ENCODE measurements at regions not wholly inside any gene's neighbourhood (a gene's known extent, or its start where the extent isn't known, plus 50 kb on each side); places are given as distances from the start of the nearest gene placed in this dataset.

- Histone ChIP-seq H3K36me3 (no peaks in the 10 kb centered on the region), H3K27me3 (no peaks in the 10 kb centered on the region), H3K9me3 (no peaks in the 10 kb centered on the region), H3K27ac (no peak overlapping the region), H3K4me1 (no peaks in the 10 kb centered on the region), H3K4me3 (no peak overlapping the region)
- TF ChIP-seq, protein P1, sequence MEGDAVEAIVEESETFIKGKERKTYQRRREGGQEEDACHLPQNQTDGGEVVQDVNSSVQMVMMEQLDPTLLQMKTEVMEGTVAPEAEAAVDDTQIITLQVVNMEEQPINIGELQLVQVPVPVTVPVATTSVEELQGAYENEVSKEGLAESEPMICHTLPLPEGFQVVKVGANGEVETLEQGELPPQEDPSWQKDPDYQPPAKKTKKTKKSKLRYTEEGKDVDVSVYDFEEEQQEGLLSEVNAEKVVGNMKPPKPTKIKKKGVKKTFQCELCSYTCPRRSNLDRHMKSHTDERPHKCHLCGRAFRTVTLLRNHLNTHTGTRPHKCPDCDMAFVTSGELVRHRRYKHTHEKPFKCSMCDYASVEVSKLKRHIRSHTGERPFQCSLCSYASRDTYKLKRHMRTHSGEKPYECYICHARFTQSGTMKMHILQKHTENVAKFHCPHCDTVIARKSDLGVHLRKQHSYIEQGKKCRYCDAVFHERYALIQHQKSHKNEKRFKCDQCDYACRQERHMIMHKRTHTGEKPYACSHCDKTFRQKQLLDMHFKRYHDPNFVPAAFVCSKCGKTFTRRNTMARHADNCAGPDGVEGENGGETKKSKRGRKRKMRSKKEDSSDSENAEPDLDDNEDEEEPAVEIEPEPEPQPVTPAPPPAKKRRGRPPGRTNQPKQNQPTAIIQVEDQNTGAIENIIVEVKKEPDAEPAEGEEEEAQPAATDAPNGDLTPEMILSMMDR (IDR thresholded peaks at IDR 0.05), result no peak
- intact Hi-C loops (cut with DNase I), result no loop called here
- no peak for DNase-seq (ENCODE audit: low spot score in 2 of 2)
Measured at GRCh38 chr2:5974477-5974876, 282.3 kb downstream of the SOX11 start.

DNA sequence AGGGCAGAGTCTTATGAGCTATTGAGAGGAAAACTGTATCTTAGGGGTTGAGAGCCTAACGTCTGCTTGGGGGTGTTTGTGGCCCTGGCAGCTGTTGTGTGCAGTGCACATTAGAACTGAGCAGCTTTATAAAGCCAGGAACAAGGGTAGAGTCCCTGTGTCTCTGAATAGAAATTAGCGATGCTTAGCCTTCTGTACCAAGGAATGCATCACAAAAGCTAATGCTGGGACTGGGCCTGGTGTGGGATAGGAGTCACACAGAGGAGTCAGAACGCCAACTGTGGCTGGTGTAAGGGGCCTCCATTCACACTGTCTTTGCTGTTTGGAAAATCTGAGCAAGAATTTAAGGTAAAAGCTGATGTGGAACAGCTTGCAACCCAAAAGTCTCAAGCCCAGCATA, 283.2 kb downstream of the SOX11 start:
- no peaks in the 10 kb centered on the region for H3K4me1 ChIP-seq
- no peak overlapping the region for H3K27ac ChIP-seq
- no peak for DNase-seq (ENCODE audit: low spot score in 2 of 2)
- no peaks in the 10 kb centered on the region for H3K36me3 ChIP-seq
- H3K4me3 ChIP-seq, result no peak overlapping the region
- H3K9me3 ChIP-seq, result no peaks in the 10 kb centered on the region
- intact Hi-C loops (cut with DNase I), result no loop called here
- TF ChIP-seq, protein P1 (IDR thresholded peaks at IDR 0.05), result no peak
- no peaks in the 10 kb centered on the region for H3K27me3 ChIP-seq

DNA sequence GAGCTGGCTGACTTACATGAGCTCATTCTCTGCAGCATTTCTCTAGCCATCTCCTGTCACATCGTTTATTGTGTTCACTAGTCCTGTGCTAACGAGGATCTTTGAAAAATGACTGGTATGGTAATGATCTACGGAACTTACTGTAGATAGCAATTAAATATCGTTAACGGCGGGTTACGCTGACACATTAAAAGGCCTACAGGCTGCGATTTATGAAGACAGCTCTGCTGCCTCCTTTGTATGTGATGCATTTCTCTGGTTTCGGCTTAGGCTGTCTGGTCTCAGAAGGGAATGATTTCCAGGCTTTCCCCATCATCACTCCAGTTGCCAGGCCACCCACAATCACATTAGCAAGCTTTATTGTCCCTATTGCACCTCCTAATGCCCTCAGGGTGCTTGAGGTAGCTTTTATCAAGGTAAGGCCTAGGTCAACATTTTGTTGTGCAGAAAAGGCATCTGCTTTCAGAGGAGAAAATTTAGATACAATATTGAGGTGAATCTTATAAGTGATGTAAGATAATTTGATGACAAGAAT, 284.4 kb downstream of the SOX11 start:
- DNase-seq (ENCODE audit: low spot score in 2 of 2), result no peak

GRCh38 chr2:5977477-5977876, 285.3 kb downstream of the SOX11 start:
- intact Hi-C loops (cut with DNase I), result no loop called here
- no peak for DNase-seq (ENCODE audit: low spot score in 2 of 2)
- H3K4me3 ChIP-seq, result no peak overlapping the region

More for the DNA sequence above, 284.4 kb downstream of the SOX11 start:
- intact Hi-C loops (cut with DNase I), result no loop called here
- Histone ChIP-seq H3K27ac (no peak overlapping the region), H3K4me3 (no peak overlapping the region), H3K4me1 (no peaks in the 10 kb centered on the region), H3K9me3 (no peaks in the 10 kb centered on the region), H3K36me3 (no peaks in the 10 kb centered on the region), H3K27me3 (no peaks in the 10 kb centered on the region)
- TF ChIP-seq, protein P1 (IDR thresholded peaks at IDR 0.05), result no peak

DNA sequence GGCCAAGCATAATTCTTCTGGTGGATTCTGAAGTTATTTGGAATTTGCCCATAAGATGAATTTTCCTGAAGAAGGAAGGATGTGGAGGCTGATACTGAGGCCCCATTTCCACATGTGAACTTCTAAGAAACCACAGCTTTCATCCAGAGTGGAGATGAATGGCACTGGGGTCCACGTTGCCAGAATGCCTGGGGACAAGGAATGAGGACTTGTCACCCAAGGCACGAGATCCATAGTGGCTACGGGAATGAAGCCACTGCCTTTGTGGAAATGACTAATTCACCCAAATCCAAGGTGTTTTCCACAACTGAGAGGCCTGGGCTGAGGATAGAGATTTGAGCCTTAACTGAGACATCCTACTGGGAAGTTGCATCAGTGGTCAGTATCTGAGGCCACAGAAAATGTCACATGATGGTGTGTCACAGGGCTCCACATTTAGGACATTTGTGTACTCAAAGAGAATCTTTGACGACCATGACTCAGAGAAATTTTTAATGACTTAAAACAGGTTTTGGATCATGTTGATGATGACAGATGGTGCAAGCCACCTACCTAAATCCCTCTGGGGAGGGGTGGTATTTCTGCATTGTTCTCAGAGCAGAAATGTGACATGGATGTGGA, 286.1 kb downstream of the SOX11 start:
- TF ChIP-seq, protein P1 (IDR thresholded peaks at IDR 0.05), result no peak
- DNase-seq (ENCODE audit: low spot score in 2 of 2), result no peak
- intact Hi-C loops (cut with DNase I), result no loop called here
- Histone ChIP-seq H3K4me1 (no peaks in the 10 kb centered on the region), H3K36me3 (no peaks in the 10 kb centered on the region), H3K9me3 (no peaks in the 10 kb centered on the region), H3K27ac (no peak overlapping the region), H3K4me3 (no peak overlapping the region), H3K27me3 (no peaks in the 10 kb centered on the region)

More at GRCh38 chr2:5977477-5977876, 285.3 kb downstream of the SOX11 start:
- TF ChIP-seq, protein P1 (IDR thresholded peaks at IDR 0.05), result no peak
- H3K9me3 ChIP-seq, result no peaks in the 10 kb centered on the region
- no peaks in the 10 kb centered on the region for H3K4me1 ChIP-seq
- H3K27ac ChIP-seq, result no peak overlapping the region
- H3K36me3 ChIP-seq, result no peaks in the 10 kb centered on the region
- no peaks in the 10 kb centered on the region for H3K27me3 ChIP-seq
